WTC11 (cell line): ENCODE measurements at regions not wholly inside any gene's neighbourhood (a gene's known extent, or its start where the extent isn't known, plus 50 kb on each side); places are given as distances from the start of the nearest gene placed in this dataset.

Experiments
- CTCF ChIP-seq: fragments of 200-600 bp; IDR thresholded peaks from 2 replicates; pipeline ENCODE4 v1.8.0; 2022; ENCODE audit warnings: antibody characterized with exemption
- ESRRA ChIP-seq: sonication (generic); formaldehyde crosslinking; IDR thresholded peaks from 2 replicates; pipeline ENCODE4 v1.8.1; 2022; ENCODE audit warnings: mild to moderate bottlenecking, missing genetic modification reagents, borderline replicate concordance
- FOXP1 ChIP-seq: sonication (generic); formaldehyde crosslinking; IDR thresholded peaks from 2 replicates; pipeline ENCODE4 v1.8.0; 2022; ENCODE audit warnings: missing genetic modification reagents, mild to moderate bottlenecking, moderate library complexity, borderline replicate concordance
- IRF2 ChIP-seq: sonication (generic); formaldehyde crosslinking; IDR thresholded peaks from 2 replicates; pipeline ENCODE4 v1.8.0; 2022; ENCODE audit warnings: low read depth, missing genetic modification reagents, borderline replicate concordance
- JAZF1 ChIP-seq: fragments of 250-450 bp; sonication (Bioruptor Pico); IDR thresholded peaks from 2 replicates; pipeline ENCODE4 v1.9.0; 2021; ENCODE audit warnings: moderate library complexity, mild to moderate bottlenecking, inconsistent platforms
- MAX ChIP-seq: sonication (generic); formaldehyde crosslinking; IDR thresholded peaks from 2 replicates; pipeline ENCODE4 v1.8.0; 2022; ENCODE audit warnings: mild to moderate bottlenecking, missing genetic modification reagents
- NFYB ChIP-seq: sonication (generic); formaldehyde crosslinking; conservative IDR thresholded peaks from 2 replicates; pipeline ENCODE4 v1.8.0; 2022; ENCODE audit warnings: low read depth, missing genetic modification reagents
- SP1 ChIP-seq: sonication (generic); formaldehyde crosslinking; conservative IDR thresholded peaks from 2 replicates; pipeline ENCODE4 v1.8.1; 2022; ENCODE audit warnings: missing genetic modification reagents
- ZNF121 ChIP-seq: sonication (generic); formaldehyde crosslinking; IDR thresholded peaks from 2 replicates; pipeline ENCODE4 v1.8.0; 2023; ENCODE audit warnings: missing genetic modification reagents
- TF ChIP-seq, protein P1 (sequence below): sonication (generic); formaldehyde crosslinking; IDR thresholded peaks from 2 replicates; pipeline ENCODE4 v1.8.1; 2023; ENCODE audit warnings: mild to moderate bottlenecking, missing genetic modification reagents
- TF ChIP-seq, protein P2 (sequence below): sonication (generic); formaldehyde crosslinking; IDR thresholded peaks from 2 replicates; pipeline ENCODE4 v1.8.1; 2023; ENCODE audit warnings: mild to moderate bottlenecking, missing genetic modification reagents, borderline replicate concordance

DNA sequence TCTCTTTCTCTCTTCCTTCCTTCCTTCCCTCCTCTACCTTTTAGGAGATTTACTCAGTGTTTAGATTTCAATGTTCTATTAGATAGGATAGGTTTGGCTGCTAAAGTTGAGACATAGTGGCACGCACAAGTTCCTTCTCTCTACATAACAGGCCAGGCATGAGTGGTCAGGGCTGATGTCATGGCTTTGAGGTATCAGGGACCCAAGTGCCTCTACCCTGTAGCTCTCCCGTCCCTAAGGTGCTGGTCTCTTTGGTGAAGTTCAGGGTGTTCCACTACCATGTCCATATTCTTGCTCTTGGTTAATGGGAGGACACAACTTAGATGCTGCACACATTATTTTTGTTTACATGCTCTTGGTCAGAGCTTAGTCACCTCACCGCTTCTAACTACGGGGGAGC is 245.3 kb downstream of the QKI start:
- TF ChIP-seq CTCF (no peak), JAZF1 (CRISPR knock-in tag) (no peak), MAX (CRISPR knock-in tag) (no peak), FOXP1 (CRISPR knock-in tag) (no peak), IRF2 (no peak), NFYB (CRISPR knock-in tag) (no peak), SP1 (no peak), ZNF121 (CRISPR knock-in tag) (no peak), ESRRA (CRISPR knock-in tag) (no peak)
- TF ChIP-seq, protein P1, sequence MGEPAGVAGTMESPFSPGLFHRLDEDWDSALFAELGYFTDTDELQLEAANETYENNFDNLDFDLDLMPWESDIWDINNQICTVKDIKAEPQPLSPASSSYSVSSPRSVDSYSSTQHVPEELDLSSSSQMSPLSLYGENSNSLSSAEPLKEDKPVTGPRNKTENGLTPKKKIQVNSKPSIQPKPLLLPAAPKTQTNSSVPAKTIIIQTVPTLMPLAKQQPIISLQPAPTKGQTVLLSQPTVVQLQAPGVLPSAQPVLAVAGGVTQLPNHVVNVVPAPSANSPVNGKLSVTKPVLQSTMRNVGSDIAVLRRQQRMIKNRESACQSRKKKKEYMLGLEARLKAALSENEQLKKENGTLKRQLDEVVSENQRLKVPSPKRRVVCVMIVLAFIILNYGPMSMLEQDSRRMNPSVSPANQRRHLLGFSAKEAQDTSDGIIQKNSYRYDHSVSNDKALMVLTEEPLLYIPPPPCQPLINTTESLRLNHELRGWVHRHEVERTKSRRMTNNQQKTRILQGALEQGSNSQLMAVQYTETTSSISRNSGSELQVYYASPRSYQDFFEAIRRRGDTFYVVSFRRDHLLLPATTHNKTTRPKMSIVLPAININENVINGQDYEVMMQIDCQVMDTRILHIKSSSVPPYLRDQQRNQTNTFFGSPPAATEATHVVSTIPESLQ (CRISPR knock-in tag), result no peak
- TF ChIP-seq, protein P2, sequence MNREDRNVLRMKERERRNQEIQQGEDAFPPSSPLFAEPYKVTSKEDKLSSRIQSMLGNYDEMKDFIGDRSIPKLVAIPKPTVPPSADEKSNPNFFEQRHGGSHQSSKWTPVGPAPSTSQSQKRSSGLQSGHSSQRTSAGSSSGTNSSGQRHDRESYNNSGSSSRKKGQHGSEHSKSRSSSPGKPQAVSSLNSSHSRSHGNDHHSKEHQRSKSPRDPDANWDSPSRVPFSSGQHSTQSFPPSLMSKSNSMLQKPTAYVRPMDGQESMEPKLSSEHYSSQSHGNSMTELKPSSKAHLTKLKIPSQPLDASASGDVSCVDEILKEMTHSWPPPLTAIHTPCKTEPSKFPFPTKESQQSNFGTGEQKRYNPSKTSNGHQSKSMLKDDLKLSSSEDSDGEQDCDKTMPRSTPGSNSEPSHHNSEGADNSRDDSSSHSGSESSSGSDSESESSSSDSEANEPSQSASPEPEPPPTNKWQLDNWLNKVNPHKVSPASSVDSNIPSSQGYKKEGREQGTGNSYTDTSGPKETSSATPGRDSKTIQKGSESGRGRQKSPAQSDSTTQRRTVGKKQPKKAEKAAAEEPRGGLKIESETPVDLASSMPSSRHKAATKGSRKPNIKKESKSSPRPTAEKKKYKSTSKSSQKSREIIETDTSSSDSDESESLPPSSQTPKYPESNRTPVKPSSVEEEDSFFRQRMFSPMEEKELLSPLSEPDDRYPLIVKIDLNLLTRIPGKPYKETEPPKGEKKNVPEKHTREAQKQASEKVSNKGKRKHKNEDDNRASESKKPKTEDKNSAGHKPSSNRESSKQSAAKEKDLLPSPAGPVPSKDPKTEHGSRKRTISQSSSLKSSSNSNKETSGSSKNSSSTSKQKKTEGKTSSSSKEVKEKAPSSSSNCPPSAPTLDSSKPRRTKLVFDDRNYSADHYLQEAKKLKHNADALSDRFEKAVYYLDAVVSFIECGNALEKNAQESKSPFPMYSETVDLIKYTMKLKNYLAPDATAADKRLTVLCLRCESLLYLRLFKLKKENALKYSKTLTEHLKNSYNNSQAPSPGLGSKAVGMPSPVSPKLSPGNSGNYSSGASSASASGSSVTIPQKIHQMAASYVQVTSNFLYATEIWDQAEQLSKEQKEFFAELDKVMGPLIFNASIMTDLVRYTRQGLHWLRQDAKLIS (CRISPR knock-in tag), result no peak
